ENCODE measurements at regions not wholly inside any gene's neighbourhood (a gene's known extent, or its start where the extent isn't known, plus 50 kb on each side); places are given as distances from the start of the nearest gene placed in this dataset.
A peak's percentile ranks its signal among the peaks of the same experiment; 100 is the strongest.

GRCh38 chr11:69918938-69919650 is 99.9 kb upstream of the FGF3 start:
- TF ChIP-seq CTCF (conservative IDR thresholded peaks at IDR 0.05 in 1 of 2, IDR thresholded peaks at IDR 0.05 in 1 of 2; ENCODE audit: extremely low read depth in 1 of 2, insufficient read depth in 1 of 2, low read depth in 1 of 2, low read length in 2 of 2) (peak; percentile 79 to 96), EZH2 (IDR thresholded peaks at IDR 0.05; ENCODE audit: borderline replicate concordance, low read length) (no peak)

Measured in mammary epithelial cell (primary cell).